ENCODE measurements at regions not wholly inside any gene's neighbourhood (a gene's known extent, or its start where the extent isn't known, plus 50 kb on each side); places are given as distances from the start of the nearest gene placed in this dataset.
"Not testable (repeated sequence)": the region's sequence is repeated elsewhere in the genome, so short reads cannot be mapped to it uniquely, and the experiment has no call there.

DNA sequence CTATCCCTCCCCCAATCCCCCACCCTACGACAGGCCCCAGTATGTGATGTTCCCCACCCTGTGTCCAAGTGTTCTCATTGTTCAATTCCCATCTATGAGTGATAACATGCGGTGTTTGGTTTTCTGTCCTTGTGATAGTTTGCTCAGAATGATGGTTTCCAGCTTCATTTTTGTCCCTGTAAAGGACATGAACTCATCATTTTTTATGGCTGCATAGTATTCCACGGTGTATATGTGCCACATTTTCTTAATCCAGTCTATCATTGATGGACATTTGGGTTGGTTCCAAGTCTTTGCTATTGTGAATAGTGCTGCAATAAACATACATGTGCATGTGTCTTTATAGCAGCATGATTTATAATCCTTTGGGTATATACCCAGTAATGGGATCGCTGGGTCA lies 81.7 kb upstream of the TAF11L2 start:
- TF ChIP-seq POLR2A, EP300 (IDR thresholded peaks at IDR 0.05): not testable (repeated sequence)
- TF ChIP-seq, protein P1, sequence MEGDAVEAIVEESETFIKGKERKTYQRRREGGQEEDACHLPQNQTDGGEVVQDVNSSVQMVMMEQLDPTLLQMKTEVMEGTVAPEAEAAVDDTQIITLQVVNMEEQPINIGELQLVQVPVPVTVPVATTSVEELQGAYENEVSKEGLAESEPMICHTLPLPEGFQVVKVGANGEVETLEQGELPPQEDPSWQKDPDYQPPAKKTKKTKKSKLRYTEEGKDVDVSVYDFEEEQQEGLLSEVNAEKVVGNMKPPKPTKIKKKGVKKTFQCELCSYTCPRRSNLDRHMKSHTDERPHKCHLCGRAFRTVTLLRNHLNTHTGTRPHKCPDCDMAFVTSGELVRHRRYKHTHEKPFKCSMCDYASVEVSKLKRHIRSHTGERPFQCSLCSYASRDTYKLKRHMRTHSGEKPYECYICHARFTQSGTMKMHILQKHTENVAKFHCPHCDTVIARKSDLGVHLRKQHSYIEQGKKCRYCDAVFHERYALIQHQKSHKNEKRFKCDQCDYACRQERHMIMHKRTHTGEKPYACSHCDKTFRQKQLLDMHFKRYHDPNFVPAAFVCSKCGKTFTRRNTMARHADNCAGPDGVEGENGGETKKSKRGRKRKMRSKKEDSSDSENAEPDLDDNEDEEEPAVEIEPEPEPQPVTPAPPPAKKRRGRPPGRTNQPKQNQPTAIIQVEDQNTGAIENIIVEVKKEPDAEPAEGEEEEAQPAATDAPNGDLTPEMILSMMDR (IDR thresholded peaks at IDR 0.05), result not testable (repeated sequence)

Measured in ovary (tissue), 3 donors.